ELF-1 (cell line): ENCODE measurements at regions not wholly inside any gene's neighbourhood (a gene's known extent, or its start where the extent isn't known, plus 50 kb on each side); places are given as distances from the start of the nearest gene placed in this dataset.

Experiments
- DNase-seq: peaks from one replicate; pipeline ENCODE4 v3.0.0-alpha.2; 2016; ENCODE audit warnings: low read depth, low spot score

GRCh38 chr3:106168962-106169750 lies 300.3 kb upstream of the CBLB start:
- DNase-seq = no peak

DNA sequence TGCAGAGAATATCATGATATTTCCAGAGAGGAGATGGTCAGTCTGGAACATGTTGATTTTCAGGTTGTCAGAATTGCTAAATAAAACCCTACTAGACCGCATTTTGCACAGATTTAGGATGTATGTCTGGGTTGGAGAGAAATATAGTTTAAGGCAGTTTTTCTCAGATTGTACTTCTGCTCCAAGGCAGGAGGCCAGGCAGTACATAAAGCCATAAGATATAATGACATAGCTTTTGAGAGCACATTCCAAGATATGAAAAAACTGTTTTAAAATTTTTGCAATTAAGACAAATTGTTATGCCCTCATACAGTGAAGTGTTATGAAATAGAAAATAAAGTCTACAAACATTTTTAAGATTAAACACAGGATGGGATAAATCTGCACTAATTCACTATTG lies 301.8 kb upstream of the CBLB start:
- no peak for DNase-seq

DNA sequence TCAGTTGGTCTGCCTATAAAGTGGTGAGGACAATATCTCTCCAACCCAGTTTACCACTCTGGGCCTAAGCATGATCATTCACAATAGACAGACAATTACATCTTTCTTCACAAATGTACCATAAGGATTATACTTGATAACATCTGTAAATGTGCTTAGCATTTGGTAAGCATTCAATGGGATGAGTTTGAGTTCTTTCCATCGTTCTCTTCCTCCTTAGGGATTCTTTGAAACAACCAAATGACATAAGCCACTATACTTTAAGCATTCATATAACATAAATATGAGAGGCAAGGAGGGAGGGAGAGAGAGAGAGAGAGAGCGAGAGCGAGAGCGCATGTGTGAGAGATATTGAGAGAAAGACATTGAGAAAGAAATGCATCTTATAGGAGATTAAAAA lies 303.3 kb upstream of the CBLB start:
- DNase-seq = no peak

GRCh38 chr3:106172780-106173179 lies 304.0 kb upstream of the CBLB start:
- no peak for DNase-seq

GRCh38 chr3:106175276-106175675 lies 306.5 kb upstream of the CBLB start:
- DNase-seq = no peak

GRCh38 chr3:106176734-106177133 lies 307.9 kb upstream of the CBLB start:
- DNase-seq = no peak

GRCh38 chr3:106182950-106183511 lies 314.2 kb upstream of the CBLB start:
- DNase-seq = no peak

DNA sequence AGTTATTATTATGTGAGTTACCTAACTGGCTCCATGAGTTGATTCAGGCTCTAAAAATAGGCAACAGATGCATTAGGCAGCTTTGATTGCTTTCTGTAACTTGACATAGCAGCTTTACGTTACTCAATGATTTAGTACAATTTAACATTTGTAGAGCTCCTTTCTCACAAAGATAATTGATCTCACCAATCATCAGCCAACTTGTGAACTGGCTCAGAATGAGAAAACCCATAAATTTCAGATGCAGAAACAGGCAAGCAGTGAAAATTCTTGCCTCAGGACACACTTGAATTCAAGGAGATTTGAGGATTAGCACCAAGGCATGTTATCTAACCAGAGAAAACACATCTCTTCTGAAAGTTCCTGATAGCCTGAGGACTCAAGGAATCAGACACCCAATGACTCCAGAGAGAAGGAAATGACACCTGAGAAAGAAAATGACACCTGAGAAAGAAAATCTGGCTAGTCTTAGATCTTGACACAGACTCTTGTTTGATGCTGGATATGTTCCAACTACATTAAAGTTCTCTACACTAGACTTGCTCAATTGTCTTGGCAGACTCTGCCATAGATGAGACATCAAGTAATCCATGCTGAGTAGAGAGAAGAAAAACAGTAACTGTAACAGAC lies 315.1 kb upstream of the CBLB start:
- peak; percentile 17 for DNase-seq

GRCh38 chr3:106184540-106185457 lies 316.0 kb upstream of the CBLB start:
- DNase-seq = no peak

GRCh38 chr3:106185949-106186348 lies 317.1 kb upstream of the CBLB start:
- no peak for DNase-seq

GRCh38 chr3:106190296-106190695 lies 321.5 kb upstream of the CBLB start:
- no peak for DNase-seq

- DNase-seq = no peak
Observed at GRCh38 chr3:106191211-106191610, 322.4 kb upstream of the CBLB start.

- no peak for DNase-seq
Observed at GRCh38 chr3:106191913-106192312, 323.1 kb upstream of the CBLB start.

GRCh38 chr3:106193876-106194275 lies 325.1 kb upstream of the CBLB start:
- no peak for DNase-seq

GRCh38 chr3:106194726-106195125 lies 325.9 kb upstream of the CBLB start:
- no peak for DNase-seq

- DNase-seq = no peak
Observed at GRCh38 chr3:106197532-106198194, 328.9 kb upstream of the CBLB start.

- no peak for DNase-seq
Observed at GRCh38 chr3:106204160-106204868, 335.5 kb upstream of the CBLB start.

DNA sequence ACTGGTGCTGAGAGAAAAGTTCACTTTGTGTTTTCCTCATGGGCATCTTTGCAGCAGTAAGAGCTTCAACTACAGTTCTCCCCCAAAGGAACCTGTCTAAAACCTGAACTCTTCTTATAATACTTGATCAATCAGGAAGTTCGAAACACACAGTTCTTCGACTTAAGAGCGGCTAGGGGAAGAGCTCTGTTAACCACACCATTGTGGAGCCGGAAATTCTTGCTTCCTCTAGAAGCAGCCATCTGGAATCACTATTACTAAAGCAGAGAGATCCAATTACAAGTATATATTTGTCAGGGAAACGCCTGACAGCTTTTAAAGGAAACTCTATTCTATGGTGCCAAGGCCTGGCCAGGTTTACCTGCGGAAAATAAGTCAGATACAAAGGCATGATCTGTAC lies 337.3 kb upstream of the CBLB start:
- no peak for DNase-seq

DNA sequence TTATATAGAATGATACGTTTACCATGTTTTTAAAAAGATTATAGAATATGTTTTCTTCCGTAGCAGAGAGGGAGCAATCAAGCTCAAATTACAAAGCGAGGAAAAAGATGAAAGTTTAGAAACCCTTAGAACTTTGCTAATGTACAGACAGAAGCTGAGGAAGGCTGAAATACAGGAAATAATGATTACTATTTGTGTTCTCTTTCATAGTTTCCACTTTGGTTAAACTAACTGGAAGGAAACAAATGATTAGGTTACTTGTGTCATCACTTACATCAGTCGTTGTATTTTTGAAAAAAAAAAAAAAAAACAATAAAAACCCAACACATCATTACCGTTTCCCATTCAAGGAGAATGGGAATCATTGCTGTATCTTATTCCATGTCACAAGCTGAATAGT lies 337.8 kb upstream of the CBLB start:
- no peak for DNase-seq

DNA sequence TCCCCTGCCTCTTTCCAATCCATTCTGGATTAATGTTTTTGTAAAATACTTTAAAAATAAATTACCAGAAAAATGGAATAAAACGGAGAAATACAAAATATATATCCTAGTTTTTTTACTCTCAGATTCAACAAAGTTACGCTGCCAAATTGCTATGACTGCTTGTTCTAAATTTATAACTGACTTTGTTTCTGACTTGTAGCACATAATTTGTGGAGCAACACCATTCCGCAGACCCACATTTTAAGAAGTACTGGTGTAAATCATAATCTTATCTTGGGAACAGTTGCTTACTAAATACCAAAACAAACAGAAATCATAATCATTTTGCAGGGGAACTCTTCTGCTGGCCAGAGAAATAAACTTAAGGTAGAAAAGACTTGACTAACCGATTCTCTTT lies 339.4 kb upstream of the CBLB start:
- no peak for DNase-seq

- DNase-seq = no peak
Observed at GRCh38 chr3:106208967-106209366, 340.2 kb upstream of the CBLB start.
